Effector memory CD8-positive, alpha-beta T cell (primary cell): ENCODE measurements at regions not wholly inside any gene's neighbourhood (a gene's known extent, or its start where the extent isn't known, plus 50 kb on each side); places are given as distances from the start of the nearest gene placed in this dataset.

Experiments
- ATAC-seq: fragments of 150-1000 bp; cut with Tn5 transposase; replicated peaks from 2 replicates; pipeline ENCODE4 v1.10.0; 2021; ENCODE audit warnings: mild to moderate bottlenecking, moderate library complexity
- DNase-seq, 3 experiments: peaks; one replicate each; pipeline ENCODE4 v3.0.0; 2021
- H3K27ac Mint-ChIP-seq, 2 donors: one replicate each; pipeline ENCODE4 v1.8.0; 2022; ENCODE audit warnings: mild to moderate bottlenecking in 2 of 2, mixed read lengths in 2 of 2, moderate library complexity in 2 of 2
- H3K27me3 Mint-ChIP-seq, 2 donors: one replicate each; pipeline ENCODE4 v1.8.0; 2022; ENCODE audit warnings: mixed read lengths in 2 of 2
- H3K36me3 Mint-ChIP-seq: one replicate; pipeline ENCODE4 v1.8.0; 2022; ENCODE audit warnings: mild to moderate bottlenecking, moderate library complexity, mixed read lengths; ENCODE audit not compliant: insufficient read depth
- H3K4me1 Mint-ChIP-seq, 2 donors: one replicate each; pipeline ENCODE4 v1.8.0; 2022; ENCODE audit warnings: low read depth in 2 of 2, mixed read lengths in 2 of 2
- H3K4me3 Mint-ChIP-seq, 2 donors: one replicate each; pipeline ENCODE4 v1.8.0; 2022; ENCODE audit warnings: mild to moderate bottlenecking in 2 of 2, mixed read lengths in 2 of 2, moderate library complexity in 2 of 2
- H3K9me3 Mint-ChIP-seq, 2 donors: one replicate each; pipeline ENCODE4 v1.8.0; 2022; ENCODE audit warnings: mixed read lengths in 2 of 2

DNA sequence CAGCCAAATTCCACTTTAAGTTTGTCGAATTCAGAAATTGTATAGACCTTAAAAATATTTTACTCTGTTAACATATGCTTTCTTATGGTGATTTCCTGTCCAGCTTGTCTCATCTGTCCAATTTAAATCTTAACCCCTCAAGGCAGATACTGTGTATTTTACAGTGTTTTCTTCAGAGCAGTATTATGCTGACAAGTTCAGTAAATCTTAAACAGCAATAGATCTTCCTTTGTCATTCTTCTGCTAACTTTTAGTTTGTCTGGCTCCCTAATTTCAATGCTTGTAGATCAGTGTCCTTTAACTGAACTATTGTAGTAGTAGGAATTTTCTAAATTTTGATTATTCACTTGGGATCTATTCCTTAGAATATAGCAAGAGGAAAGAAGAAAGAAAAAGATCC is 52.8 kb upstream of the MEIS1 start:
- Mint-ChIP-seq H3K4me3 (no peak overlapping the region), H3K4me1 (no peaks in the 10 kb centered on the region), H3K27me3 (no peaks in the 10 kb centered on the region), H3K27ac (no peak overlapping the region), H3K9me3 (peaks cover 7 to 11% of the 10 kb centered on the region in 2 donors), H3K36me3 (no peaks in the 10 kb centered on the region)
- ATAC-seq (no peak), DNase-seq (no peak)

- no peaks in the 10 kb centered on the region for H3K4me1 Mint-ChIP-seq
- ATAC-seq = no peak
- H3K9me3 Mint-ChIP-seq = peaks cover 9 to 11% of the 10 kb centered on the region in 2 donors
- DNase-seq = no peak
- no peak overlapping the region for H3K27ac Mint-ChIP-seq
- no peaks in the 10 kb centered on the region for H3K36me3 Mint-ChIP-seq
- no peaks in the 10 kb centered on the region for H3K27me3 Mint-ChIP-seq
- no peak overlapping the region for H3K4me3 Mint-ChIP-seq
Measured at GRCh38 chr2:66379473-66379872, 55.5 kb upstream of the MEIS1 start.

GRCh38 chr2:66377832-66378231 is 57.1 kb upstream of the MEIS1 start:
- no peak overlapping the region for H3K4me3 Mint-ChIP-seq
- ATAC-seq (no peak), DNase-seq (no peak)
- no peaks in the 10 kb centered on the region for H3K36me3 Mint-ChIP-seq
- peaks cover 12 to 18% of the 10 kb centered on the region in 2 donors for H3K9me3 Mint-ChIP-seq
- H3K27ac Mint-ChIP-seq = no peak overlapping the region
- no peaks in the 10 kb centered on the region for H3K4me1 Mint-ChIP-seq
- H3K27me3 Mint-ChIP-seq = no peaks in the 10 kb centered on the region

- no peak overlapping the region for H3K27ac Mint-ChIP-seq
- H3K36me3 Mint-ChIP-seq = no peaks in the 10 kb centered on the region
- no peaks in the 10 kb centered on the region for H3K4me1 Mint-ChIP-seq
- no peaks in the 10 kb centered on the region for H3K27me3 Mint-ChIP-seq
- H3K4me3 Mint-ChIP-seq = no peak overlapping the region
- no peak for DNase-seq
- H3K9me3 Mint-ChIP-seq = peaks cover 4 to 8% of the 10 kb centered on the region in 2 donors
- ATAC-seq = no peak
Measured at GRCh38 chr2:66370824-66371223, 64.1 kb upstream of the MEIS1 start.

DNA sequence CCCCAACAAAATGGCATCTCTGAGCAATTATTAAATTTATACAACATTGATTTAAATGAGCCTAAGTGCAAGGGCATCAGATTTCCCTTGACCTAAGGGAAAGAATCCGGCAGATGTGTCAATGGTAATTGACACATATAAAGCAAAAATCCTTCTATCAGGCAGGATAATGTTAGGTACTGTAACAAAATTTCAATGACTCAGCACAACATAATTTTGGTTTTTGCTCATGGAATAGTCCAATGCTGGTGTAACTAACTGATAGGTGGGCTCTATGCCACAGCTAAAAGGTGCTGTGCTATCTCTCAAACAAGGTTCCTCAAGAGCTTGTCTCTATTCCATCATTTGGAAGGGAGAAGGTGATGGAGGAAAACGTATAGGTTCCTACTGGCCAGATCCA is 68.3 kb upstream of the MEIS1 start:
- Mint-ChIP-seq H3K4me1 (no peaks in the 10 kb centered on the region), H3K27ac (no peak overlapping the region), H3K4me3 (no peak overlapping the region), H3K9me3 (peaks cover 2 to 6% of the 10 kb centered on the region in 2 donors), H3K36me3 (no peaks in the 10 kb centered on the region), H3K27me3 (no peaks in the 10 kb centered on the region)
- DNase-seq = no peak
- no peak for ATAC-seq

DNA sequence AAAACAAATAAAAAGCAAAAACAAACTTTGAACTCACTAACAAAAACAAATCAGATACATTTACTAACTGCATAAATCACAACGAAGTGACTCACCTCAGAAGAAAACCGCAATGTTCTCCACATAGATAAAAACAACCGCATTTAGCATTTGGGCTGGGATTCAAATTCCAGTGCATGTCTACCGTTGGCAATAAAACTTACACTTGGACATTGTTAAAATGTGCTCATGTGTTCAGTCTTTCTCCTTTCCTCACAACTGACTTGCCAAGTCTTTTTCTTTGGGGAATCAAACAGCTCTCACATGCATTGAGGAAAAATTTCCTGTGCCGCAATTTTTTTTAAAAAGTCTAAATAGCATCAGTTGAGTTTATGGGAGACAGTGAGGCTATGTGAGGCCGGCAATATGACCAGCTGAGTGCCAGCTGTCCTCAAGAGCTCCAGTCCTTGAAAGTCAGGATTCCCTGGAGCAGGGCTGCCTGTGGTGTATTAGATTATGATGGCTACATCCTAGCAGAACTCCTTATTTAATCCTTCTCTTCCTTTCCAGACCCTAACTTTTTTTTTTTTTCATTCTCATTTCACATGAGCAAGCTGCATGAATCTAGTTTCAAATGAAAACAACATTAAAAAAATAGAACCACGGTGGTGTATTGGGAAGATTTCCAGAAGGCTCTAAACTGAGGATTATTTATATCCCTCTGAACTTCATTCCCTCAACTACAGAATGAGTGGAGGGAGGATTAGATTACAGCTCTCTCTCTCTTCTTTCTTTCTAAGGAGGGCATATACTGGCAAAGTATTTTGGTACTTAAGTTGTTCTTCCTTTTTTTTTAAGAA is 70.2 kb upstream of the MEIS1 start:
- H3K27ac Mint-ChIP-seq = no peak overlapping the region
- no peaks in the 10 kb centered on the region for H3K27me3 Mint-ChIP-seq
- H3K9me3 Mint-ChIP-seq = peaks cover 2 to 6% of the 10 kb centered on the region in 2 donors
- no peaks in the 10 kb centered on the region for H3K36me3 Mint-ChIP-seq
- H3K4me3 Mint-ChIP-seq = no peak overlapping the region
- H3K4me1 Mint-ChIP-seq = no peaks in the 10 kb centered on the region
- ATAC-seq (no peak), DNase-seq (no peak)

DNA sequence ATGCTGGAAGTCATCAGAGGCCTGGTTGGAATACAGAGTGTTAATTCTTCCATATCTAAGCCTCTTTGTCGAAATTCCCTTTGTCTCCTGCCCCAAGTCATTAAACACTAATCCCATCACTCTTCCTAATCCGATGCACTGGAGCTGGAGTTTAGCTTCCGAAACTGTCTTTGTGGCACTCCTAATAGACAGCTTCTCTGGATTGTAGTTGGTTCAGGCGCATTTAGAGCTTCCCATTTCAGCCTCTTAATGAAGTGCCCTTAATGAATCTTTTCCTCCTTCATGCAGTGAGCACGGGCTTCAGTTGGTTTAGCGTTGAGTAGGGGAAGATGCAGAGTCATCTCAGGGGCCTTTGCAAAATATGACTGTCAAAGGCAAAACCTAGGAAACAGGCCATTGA is 72.2 kb upstream of the MEIS1 start:
- H3K9me3 Mint-ChIP-seq = peaks cover 4 to 6% of the 10 kb centered on the region in 2 donors
- no peaks in the 10 kb centered on the region for H3K4me1 Mint-ChIP-seq
- H3K27ac Mint-ChIP-seq = no peak overlapping the region
- H3K4me3 Mint-ChIP-seq = no peak overlapping the region
- DNase-seq = no peak
- H3K36me3 Mint-ChIP-seq = no peaks in the 10 kb centered on the region
- H3K27me3 Mint-ChIP-seq = no peaks in the 10 kb centered on the region
- ATAC-seq = no peak

GRCh38 chr2:66346231-66346664 is 88.7 kb upstream of the MEIS1 start:
- Mint-ChIP-seq H3K36me3 (no peaks in the 10 kb centered on the region), H3K27ac (no peak overlapping the region), H3K27me3 (no peaks in the 10 kb centered on the region), H3K9me3 (peaks cover 9 to 39% of the 10 kb centered on the region in 2 donors), H3K4me3 (no peak overlapping the region), H3K4me1 (no peaks in the 10 kb centered on the region)
- no peak for ATAC-seq
- no peak for DNase-seq

- no peaks in the 10 kb centered on the region for H3K27me3 Mint-ChIP-seq
- no peak for DNase-seq
- H3K4me3 Mint-ChIP-seq = no peak overlapping the region
- H3K36me3 Mint-ChIP-seq = no peaks in the 10 kb centered on the region
- no peak overlapping the region for H3K27ac Mint-ChIP-seq
- peaks cover 9 to 37% of the 10 kb centered on the region in 2 donors for H3K9me3 Mint-ChIP-seq
- no peaks in the 10 kb centered on the region for H3K4me1 Mint-ChIP-seq
- ATAC-seq = no peak
Measured at GRCh38 chr2:66344087-66344663, 90.8 kb upstream of the MEIS1 start.

GRCh38 chr2:66343259-66343658 is 91.7 kb upstream of the MEIS1 start:
- Mint-ChIP-seq H3K36me3 (no peaks in the 10 kb centered on the region), H3K27ac (no peak overlapping the region), H3K4me3 (no peak overlapping the region), H3K27me3 (no peaks in the 10 kb centered on the region), H3K9me3 (peaks cover 9 to 37% of the 10 kb centered on the region in 2 donors), H3K4me1 (no peaks in the 10 kb centered on the region)
- ATAC-seq (no peak), DNase-seq (no peak)

DNA sequence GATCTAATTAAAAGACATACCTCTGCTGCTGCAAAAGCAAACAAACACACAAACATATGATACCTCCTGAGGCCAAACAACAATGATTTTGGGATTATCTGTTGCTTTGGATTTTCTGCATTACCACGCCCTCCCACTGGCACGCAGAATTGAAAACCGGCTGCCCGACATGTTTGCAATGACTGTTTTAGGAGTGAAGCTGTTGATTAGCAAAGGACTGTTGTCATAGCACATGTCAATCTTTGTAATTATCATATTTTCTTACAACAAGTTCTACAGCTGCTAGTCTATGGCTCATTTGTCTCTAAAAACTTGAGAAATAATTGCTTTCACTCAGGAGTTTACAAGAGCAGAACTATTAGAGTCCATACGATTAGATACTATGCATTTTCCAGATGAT is 94.4 kb upstream of the MEIS1 start:
- no peak for DNase-seq
- Mint-ChIP-seq H3K9me3 (peaks cover 7 to 26% of the 10 kb centered on the region in 2 donors), H3K36me3 (no peaks in the 10 kb centered on the region), H3K4me3 (no peak overlapping the region), H3K27ac (no peak overlapping the region), H3K27me3 (no peaks in the 10 kb centered on the region), H3K4me1 (no peaks in the 10 kb centered on the region)
- no peak for ATAC-seq

DNA sequence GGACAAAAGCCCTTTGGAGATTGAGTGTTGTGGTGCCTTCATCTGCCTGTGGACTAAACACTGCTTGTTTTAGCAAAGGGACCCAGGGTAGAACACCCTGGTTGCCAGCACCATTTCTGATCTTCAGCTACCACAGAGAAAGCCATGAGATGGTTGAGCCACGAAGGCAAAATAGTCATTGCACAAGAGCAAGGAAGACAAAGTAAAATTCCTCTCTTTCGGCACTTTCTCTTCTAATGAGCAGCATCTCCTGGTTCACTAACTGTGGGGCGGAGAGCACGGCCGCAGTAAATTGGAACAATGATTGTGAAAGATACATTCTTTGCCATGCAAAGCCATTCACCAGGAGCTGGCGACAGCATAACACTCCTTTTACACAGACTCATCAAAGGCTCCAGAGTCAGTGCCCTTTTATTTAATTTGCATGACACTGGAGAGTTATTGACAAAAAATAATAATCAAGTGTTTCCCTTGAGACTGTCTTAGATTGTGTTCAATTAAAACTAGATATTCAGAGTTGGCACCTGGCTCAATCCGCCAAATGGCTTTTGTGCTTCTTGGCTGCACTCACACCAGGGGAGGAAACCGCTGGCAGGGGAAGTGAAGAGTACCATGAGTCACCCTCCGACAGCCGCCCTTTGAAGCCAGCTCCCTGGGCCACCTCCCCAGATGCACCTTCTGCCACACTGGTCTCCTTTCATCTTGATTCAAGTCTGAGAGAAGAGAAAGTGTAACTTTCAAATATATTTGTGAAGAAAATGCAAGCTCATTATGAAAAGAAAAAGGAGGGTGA is 100.5 kb upstream of the MEIS1 start:
- H3K36me3 Mint-ChIP-seq = no peaks in the 10 kb centered on the region
- H3K9me3 Mint-ChIP-seq = peaks cover under 1 to 4% of the 10 kb centered on the region in 2 donors
- H3K4me1 Mint-ChIP-seq = no peaks in the 10 kb centered on the region
- ATAC-seq (no peak), DNase-seq (no peak)
- H3K27me3 Mint-ChIP-seq = no peaks in the 10 kb centered on the region
- H3K27ac Mint-ChIP-seq = no peak overlapping the region
- H3K4me3 Mint-ChIP-seq = no peak overlapping the region

DNA sequence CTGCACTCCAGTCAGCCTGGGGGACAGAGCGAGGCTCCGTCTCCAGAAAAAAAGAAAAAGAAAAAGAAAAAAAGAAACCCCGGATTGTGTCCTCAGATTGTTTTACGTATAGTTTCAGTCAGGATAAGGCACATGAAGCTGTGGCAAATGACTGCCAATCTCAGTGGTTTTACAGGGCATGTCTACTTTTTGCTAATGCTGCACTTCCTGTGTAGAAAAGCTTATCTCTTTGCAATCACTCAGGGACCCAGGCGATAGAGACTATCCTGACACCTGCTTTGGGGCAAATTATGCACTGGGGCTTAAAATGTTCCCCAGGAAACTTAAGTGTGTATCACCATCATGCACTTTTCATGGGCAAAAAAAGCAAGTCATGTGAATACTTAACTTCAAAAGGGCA is 103.7 kb upstream of the MEIS1 start:
- Mint-ChIP-seq H3K36me3 (no peaks in the 10 kb centered on the region), H3K27ac (no peak overlapping the region), H3K4me1 (no peaks in the 10 kb centered on the region), H3K4me3 (no peak overlapping the region), H3K9me3 (peaks cover 6 to 9% of the 10 kb centered on the region in 2 donors), H3K27me3 (no peaks in the 10 kb centered on the region)
- ATAC-seq = no peak
- no peak for DNase-seq
